ENCODE measurements at regions not wholly inside any gene's neighbourhood (a gene's known extent, or its start where the extent isn't known, plus 50 kb on each side); places are given as distances from the start of the nearest gene placed in this dataset.

DNA sequence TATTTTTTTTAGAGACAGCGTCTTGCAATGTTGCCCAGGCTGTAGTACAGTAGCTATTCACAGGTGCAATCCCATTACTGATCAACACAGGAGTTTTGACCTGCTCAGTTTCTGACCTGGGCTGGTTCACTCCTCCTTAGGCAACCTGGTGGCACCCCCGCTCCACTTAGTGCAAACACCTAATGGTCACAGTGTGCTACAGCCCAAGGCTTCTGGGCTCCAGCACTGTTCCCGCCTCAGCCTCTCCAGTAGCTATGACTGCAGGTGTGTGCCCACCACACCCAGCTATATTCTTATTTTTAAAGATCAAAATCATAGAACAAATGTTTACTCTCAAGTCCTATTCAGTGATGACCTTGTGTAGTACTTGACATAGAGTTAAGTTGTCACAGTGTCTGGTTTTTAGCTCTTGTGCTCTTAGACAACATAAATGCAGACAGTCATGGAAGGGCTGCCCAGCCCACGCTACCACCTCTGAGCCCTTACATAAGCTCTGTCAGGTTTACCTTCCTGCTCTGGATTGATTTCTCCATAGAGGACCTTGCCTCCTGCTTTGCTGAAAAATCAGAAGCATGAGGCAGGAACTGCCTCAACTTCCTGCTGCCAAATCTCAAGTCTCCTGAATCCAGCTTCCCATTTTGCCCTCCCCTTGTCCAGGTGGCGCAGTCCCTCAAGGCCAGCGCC, 82.2 kb upstream of the SLC1A4 start:
- Histone ChIP-seq H3K4me3 (ENCODE audit: low read length) (no peak overlapping the region), H3K4me2 (ENCODE audit: low read length) (no peak overlapping the region), H3K27me3 (ENCODE audit: low read depth, low read length) (no peaks in the 10 kb centered on the region), H3K36me3 (replicated peaks; ENCODE audit: low read depth, low read length) (no peaks in the 10 kb centered on the region), H3K4me1 (ENCODE audit: low read length) (peaks cover 33% of the 10 kb centered on the region), H2AFZ (ENCODE audit: low read depth, low read length) (no peak overlapping the region), H3K9me3 (ENCODE audit: insufficient read depth, low read length) (no peaks in the 10 kb centered on the region), H3K79me2 (ENCODE audit: low read length) (no peaks in the 10 kb centered on the region), H4K20me1 (ENCODE audit: insufficient read depth, low read length) (no peaks in the 10 kb centered on the region), H3K27ac (ENCODE audit: low read length) (no peak overlapping the region), H3K9ac (ENCODE audit: low read length) (no peak overlapping the region)
- TF ChIP-seq EZH2phosphoT487 (IDR thresholded peaks at IDR 0.05; ENCODE audit: low read depth) (no peak), CTCF (IDR thresholded peaks at IDR 0.05; ENCODE audit: low read depth, low read length) (no peak)

DNA sequence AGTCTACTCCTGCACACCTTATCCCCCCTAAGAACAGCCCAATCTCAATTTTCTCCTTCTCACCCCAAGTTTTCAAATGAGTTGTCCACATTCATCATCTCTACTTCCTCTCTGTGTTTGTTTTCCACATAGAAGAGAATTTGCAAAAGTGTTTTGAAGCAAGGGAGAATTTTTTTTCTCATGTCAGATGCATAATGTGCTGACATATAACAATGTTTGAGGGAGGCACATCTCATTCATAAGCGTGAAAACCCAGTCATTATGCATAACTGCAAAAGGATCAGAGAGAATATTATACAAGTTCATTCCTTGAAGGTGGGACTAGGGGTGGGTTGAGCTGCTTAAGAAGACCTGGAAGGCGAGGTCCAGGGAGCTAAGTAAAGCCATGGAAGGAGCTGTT, 80.8 kb upstream of the SLC1A4 start:
- H3K36me3 ChIP-seq (replicated peaks; ENCODE audit: low read depth, low read length): no peaks in the 10 kb centered on the region
- H3K9me3 ChIP-seq (ENCODE audit: insufficient read depth, low read length): no peaks in the 10 kb centered on the region
- H3K4me3 ChIP-seq (ENCODE audit: low read length): no peak overlapping the region
- H3K4me1 ChIP-seq (ENCODE audit: low read length): peaks cover 40% of the 10 kb centered on the region
- no peaks in the 10 kb centered on the region for H3K27me3 ChIP-seq (ENCODE audit: low read depth, low read length)
- H3K9ac ChIP-seq (ENCODE audit: low read length): no peak overlapping the region
- no peaks in the 10 kb centered on the region for H3K79me2 ChIP-seq (ENCODE audit: low read length)
- H4K20me1 ChIP-seq (ENCODE audit: insufficient read depth, low read length): no peaks in the 10 kb centered on the region
- no peak overlapping the region for H3K4me2 ChIP-seq (ENCODE audit: low read length)
- no peak for TF ChIP-seq CTCF (IDR thresholded peaks at IDR 0.05; ENCODE audit: low read depth, low read length)
- TF ChIP-seq EZH2phosphoT487 (IDR thresholded peaks at IDR 0.05; ENCODE audit: low read depth): no peak
- no peak overlapping the region for H2AFZ ChIP-seq (ENCODE audit: low read depth, low read length)
- H3K27ac ChIP-seq (ENCODE audit: low read length): no peak overlapping the region

DNA sequence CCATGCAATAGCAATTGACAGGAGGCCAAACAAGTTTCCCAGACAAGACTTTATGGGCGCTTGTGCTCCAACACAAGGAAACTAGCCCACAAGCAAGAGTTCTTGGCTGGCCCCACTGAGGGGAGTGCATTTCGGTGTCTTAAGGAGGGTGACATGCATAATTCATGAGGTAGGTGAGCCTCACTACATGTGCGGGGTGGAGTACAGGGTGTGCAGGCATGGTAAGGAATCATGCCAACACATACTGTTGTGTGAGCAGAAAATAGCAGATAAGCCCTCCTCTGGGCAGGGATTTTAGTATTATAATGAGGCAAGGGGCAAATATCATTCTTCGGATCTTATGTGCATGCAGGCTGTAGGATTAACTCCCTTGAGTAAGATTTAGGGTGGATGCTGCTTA, 78.7 kb upstream of the SLC1A4 start:
- H3K4me1 ChIP-seq (ENCODE audit: low read length): peaks cover 44% of the 10 kb centered on the region
- no peaks in the 10 kb centered on the region for H3K27me3 ChIP-seq (ENCODE audit: low read depth, low read length)
- H3K9ac ChIP-seq (ENCODE audit: low read length): no peak overlapping the region
- no peak overlapping the region for H3K4me3 ChIP-seq (ENCODE audit: low read length)
- H2AFZ ChIP-seq (ENCODE audit: low read depth, low read length): no peak overlapping the region
- no peak overlapping the region for H3K4me2 ChIP-seq (ENCODE audit: low read length)
- no peaks in the 10 kb centered on the region for H4K20me1 ChIP-seq (ENCODE audit: insufficient read depth, low read length)
- H3K79me2 ChIP-seq (ENCODE audit: low read length): no peaks in the 10 kb centered on the region
- TF ChIP-seq CTCF (IDR thresholded peaks at IDR 0.05; ENCODE audit: low read depth, low read length) (no peak), EZH2phosphoT487 (IDR thresholded peaks at IDR 0.05; ENCODE audit: low read depth) (no peak)
- no peaks in the 10 kb centered on the region for H3K9me3 ChIP-seq (ENCODE audit: insufficient read depth, low read length)
- H3K27ac ChIP-seq (ENCODE audit: low read length): no peak overlapping the region
- H3K36me3 ChIP-seq (replicated peaks; ENCODE audit: low read depth, low read length): no peaks in the 10 kb centered on the region

GRCh38 chr2:64910972-64911433, 78.2 kb upstream of the SLC1A4 start:
- Histone ChIP-seq H3K4me1 (ENCODE audit: low read length) (peaks cover 48% of the 10 kb centered on the region), H2AFZ (ENCODE audit: low read depth, low read length) (no peak overlapping the region), H3K9ac (ENCODE audit: low read length) (no peak overlapping the region), H3K4me3 (ENCODE audit: low read length) (no peak overlapping the region), H3K4me2 (ENCODE audit: low read length) (no peak overlapping the region), H3K9me3 (ENCODE audit: insufficient read depth, low read length) (no peaks in the 10 kb centered on the region), H3K27me3 (ENCODE audit: low read depth, low read length) (no peaks in the 10 kb centered on the region), H4K20me1 (ENCODE audit: insufficient read depth, low read length) (no peaks in the 10 kb centered on the region), H3K36me3 (replicated peaks; ENCODE audit: low read depth, low read length) (no peaks in the 10 kb centered on the region), H3K27ac (ENCODE audit: low read length) (no peak overlapping the region), H3K79me2 (ENCODE audit: low read length) (no peaks in the 10 kb centered on the region)
- TF ChIP-seq CTCF (IDR thresholded peaks at IDR 0.05; ENCODE audit: low read depth, low read length): no peak
- no peak for TF ChIP-seq EZH2phosphoT487 (IDR thresholded peaks at IDR 0.05; ENCODE audit: low read depth)
